Hepatic stellate cell (primary cell): ENCODE measurements at regions not wholly inside any gene's neighbourhood (a gene's known extent, or its start where the extent isn't known, plus 50 kb on each side); places are given as distances from the start of the nearest gene placed in this dataset.
"Not testable (repeated sequence)": the region's sequence is repeated elsewhere in the genome, so short reads cannot be mapped to it uniquely, and the experiment has no call there.

Source experiments
- DNase-seq: peaks from one replicate; pipeline ENCODE4 v3.0.0; 2011; ENCODE audit warnings: low spot score

DNA sequence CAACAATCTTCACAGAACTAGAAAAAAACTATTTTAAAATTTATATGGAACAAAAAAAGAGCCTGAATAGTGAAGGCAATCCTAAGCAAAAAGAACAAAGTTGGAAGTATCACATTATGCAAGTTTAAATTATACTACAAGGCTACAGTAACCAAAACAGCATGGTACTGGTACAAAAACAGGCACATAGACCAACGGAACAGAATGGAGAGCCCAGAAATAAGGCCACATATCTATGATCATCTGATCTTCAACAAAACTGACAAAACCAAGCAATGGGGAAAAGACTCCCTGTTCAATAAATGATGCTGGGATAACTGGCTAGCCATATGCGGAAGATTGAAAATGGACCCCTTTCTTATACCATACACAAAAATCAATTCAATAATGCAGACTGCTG, 74.4 kb upstream of the RTN4 start:
- not testable (repeated sequence) for DNase-seq

DNA sequence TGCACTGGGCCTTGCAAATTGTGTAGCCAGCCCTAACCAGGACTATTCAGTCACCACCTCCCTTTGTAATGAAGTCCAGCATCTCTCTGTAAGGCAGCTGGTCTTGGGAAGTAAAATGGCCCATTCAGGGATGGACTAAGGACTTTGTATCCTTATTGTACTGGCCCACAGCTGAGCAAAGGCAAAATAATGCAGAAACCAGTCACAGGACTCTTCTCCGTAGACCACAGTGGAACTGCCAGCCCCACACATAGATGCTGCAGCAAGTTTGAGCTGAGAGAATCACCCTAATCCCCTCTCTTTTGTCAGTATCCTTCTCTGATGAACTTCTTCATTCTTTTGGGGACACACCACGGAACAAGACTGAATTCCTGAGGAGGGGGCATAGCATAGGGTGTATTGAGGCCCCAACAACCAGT, 73.6 kb upstream of the RTN4 start:
- DNase-seq = no peak

GRCh38 chr2:55120634-55121359, 70.5 kb upstream of the RTN4 start:
- DNase-seq = peak; percentile 63

GRCh38 chr2:55119711-55120487, 69.6 kb upstream of the RTN4 start:
- no peak for DNase-seq

DNA sequence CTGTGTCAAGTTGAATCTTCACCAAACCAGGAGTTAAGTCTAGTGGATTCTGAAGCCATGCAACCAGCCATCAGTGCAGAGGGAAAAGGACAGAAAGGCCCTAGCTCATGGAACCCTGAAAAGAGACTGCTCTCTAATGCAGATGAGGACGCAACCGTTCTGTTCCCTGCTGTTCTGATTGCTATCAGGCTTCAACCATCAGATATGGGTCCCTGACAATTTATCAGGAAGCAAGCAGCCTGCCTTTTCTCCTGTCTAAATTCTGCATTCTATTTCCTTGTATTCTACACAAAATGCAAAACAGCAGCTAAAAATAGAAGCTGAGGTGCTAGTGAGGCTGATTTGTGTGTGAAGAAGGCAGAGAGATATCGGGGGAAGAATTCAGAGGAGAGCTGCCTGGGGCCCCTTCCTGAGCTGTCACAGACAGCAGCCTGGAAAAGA, 68.4 kb upstream of the RTN4 start:
- DNase-seq = no peak

GRCh38 chr2:55116966-55117365, 66.7 kb upstream of the RTN4 start:
- DNase-seq = no peak

- DNase-seq = no peak
These were observed 66.3 kb upstream of the RTN4 start for GRCh38 chr2:55116598-55116964.

DNA sequence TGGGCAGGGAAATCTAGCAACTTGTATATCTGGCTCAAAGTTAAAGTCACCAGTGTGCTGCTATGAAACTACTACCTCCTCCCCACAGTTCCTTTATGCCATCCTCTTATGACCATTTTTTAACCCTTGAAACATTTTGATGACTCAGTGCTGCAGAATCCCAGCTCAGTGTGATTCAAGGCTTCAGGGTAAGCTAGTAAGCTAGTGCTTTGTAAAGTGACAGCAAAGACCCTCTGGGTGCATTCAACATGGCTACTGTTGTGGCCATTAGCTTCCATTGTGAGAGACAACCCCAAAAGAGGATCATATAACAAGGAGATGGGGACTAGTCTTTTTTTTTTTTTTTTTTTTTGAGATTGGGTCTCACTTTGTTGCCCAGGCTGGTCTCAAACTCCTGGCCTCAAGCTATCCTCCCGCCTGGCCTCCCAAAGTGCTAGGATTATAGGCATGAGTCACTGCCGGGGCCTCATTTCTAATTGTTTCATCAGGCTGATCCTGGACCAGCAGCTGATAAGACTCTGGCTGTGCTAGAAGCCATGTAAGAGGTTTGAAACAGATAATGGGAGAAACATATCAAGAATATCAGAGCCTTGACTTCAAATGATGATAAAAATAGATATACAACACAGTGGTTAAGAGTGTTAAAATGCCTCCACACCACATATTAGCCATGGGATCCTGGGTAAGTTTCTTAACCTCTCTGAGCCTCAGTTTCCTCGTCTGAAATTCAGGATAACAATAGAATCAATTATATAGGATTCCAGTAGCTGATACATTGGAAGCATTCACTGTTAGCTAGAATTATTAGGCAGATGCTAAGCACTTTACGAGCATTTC, 65.7 kb upstream of the RTN4 start:
- DNase-seq = no peak

GRCh38 chr2:55114597-55114996, 64.3 kb upstream of the RTN4 start:
- DNase-seq = no peak

- DNase-seq = no peak
These were observed 63.8 kb upstream of the RTN4 start for GRCh38 chr2:55114082-55114481.

DNA sequence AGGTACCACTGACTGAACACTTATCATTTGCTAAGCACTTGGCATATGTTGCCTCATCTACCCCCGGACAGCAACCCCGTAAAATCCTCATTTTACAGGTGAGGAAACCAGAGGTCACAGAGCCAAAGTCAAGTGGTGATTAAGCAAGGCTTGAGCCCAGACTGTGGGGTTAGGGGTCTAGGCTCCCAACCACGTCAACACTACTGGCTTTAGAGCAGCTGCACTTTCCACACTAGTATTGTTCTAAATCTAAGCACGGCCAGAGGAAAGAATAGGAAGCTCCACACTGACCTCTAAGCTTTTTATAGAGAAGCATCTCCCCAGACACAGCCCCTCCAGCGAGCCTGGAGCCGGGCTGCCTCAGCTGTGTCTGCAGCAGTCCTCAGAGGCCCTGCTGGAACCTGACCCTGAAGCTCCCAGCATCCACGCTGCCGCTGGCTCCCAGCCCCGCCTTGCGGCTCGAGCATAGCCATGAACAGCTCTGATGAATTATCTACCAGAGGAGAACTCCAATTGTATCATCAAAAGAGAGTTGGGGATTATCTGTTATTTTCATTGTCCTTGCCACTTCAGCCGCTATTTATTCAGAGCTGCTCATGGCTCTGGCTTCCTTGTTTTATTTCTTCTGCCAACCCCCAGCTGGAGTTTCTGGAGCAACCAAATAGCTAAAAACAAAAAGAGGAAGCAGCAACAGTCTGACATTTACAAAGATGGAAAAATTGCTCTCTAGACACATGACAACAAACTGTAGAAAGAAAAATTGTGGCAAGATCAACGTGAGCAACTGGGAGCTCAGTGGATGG, 62.2 kb upstream of the RTN4 start:
- DNase-seq = no peak

DNA sequence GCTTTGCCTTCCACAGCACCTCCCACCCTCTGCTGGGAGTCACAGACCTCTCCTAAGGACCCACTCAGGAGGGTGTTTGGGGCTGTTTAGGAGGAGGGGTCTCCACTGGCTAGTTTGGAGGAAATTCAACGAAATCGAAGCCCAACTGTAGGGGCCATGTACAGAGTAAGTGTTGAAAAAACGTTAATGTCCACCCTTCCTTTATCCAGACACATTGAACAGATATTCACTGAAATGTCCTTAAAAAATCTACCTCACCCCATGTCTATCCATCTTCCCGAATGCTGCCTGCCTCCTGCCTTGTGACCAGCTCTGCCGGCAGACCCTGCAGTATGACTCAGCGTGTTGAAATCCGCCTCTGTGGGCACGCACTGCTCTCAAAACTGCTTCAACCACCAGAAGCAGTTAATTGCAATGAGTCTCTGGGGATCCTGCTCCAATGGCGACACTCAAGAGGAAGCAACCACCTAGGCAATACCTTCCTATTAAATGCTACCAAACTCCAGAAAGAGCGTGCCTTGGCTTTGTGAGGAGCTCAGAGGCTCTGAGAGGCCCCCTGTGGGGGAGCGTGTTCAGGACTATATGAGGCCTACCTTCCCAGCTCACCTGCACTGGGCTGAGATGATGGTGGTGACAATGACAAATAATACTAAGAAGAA, 61.4 kb upstream of the RTN4 start:
- DNase-seq = peak; percentile 67

- DNase-seq = no peak
These were observed 60.9 kb upstream of the RTN4 start for GRCh38 chr2:55111230-55111569.

GRCh38 chr2:55109219-55109891, 59.1 kb upstream of the RTN4 start:
- no peak for DNase-seq

DNA sequence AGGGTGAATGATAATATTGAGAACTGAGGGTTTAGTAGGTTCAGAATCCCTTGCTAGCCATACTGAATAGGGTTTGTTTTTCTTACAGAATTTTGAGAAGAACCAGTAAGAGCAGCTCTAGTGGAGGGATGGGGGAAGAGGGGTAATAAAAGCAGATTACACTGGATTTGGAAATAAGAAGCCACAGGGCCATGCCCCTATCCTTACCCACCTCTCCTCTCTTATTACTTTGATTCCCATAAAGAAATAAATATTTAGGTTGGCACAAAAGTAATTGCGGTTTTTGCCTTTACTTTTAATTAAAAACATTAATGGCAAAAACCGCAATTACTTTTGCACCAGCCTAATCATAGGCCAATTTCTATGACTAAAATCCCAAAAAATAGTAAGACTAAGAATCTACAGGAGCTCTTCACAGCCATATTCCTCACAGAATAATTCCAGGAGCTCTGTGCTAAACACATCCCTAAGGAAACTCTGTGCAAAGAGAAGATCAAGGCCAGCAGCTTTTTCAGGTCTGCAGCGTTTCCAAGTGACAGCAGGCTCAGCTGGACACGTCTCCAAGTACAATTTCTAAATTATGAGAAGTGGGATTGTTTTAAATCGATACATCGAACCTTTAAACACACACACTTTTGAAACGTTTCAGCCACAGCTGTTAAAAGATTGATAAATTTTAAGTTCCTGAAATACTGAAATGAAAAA, 58.4 kb upstream of the RTN4 start:
- DNase-seq = no peak

DNA sequence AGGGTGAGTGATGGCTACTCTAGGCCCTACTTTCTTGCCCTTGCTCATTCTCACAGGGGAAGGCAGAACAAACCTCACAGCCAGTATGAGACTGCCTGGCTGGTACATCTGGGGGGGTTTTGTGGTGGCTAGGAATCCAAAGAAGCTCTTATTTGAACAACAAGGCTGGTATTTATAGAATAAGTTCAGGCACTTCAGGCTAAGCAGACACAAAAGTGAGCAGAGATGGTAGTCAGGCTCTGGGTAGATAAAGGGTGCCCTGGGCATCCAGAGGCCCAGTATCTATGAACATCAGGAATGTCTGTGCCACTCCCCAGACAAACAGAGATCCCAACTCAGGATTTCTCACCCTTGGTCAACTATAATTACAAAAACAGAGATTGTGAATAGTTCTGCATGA, 57.2 kb upstream of the RTN4 start:
- DNase-seq = no peak

- no peak for DNase-seq
These were observed 55.9 kb upstream of the RTN4 start for GRCh38 chr2:55106148-55106547.

- no peak for DNase-seq
These were observed 55.2 kb upstream of the RTN4 start for GRCh38 chr2:55105456-55105855.

- DNase-seq = no peak
These were observed 52.8 kb upstream of the RTN4 start for GRCh38 chr2:55103046-55103445.
